Adrenal gland (tissue), 5 donors: ENCODE measurements at regions not wholly inside any gene's neighbourhood (a gene's known extent, or its start where the extent isn't known, plus 50 kb on each side); places are given as distances from the start of the nearest gene placed in this dataset.

Experiments used
- CTCF ChIP-seq, 6 experiments: fragments of 450-650 bp in 4 of 6; fragments of 200-600 bp in 2 of 6; sonication (generic) in 1 of 6; IDR thresholded peaks; 1 replicate in 5 of 6; 2 replicates in 1 of 6; pipeline versions ENCODE4 v1.5.1 to v1.8.0; 2016 to 2021; ENCODE audit warnings: antibody characterized with exemption in 6 of 6, mild to moderate bottlenecking in 2 of 6, moderate library complexity in 1 of 6
- POLR2A ChIP-seq, 2 donors: fragments of 450-650 bp; IDR thresholded peaks; one replicate each; pipeline ENCODE4 v1.6.1; 2017; ENCODE audit warnings: antibody characterized with exemption in 2 of 2, mild to moderate bottlenecking in 2 of 2, moderate library complexity in 1 of 2
- donor health status: DM: no; HTN: no; CAD: no.

GRCh38 chr3:144466114-144466513 is 494.5 kb downstream of the DIPK2A start:
- TF ChIP-seq POLR2A (IDR thresholded peaks at IDR 0.05) (no peak), CTCF (IDR thresholded peaks at IDR 0.05) (no peak)
